GM23338 (cell line): ENCODE measurements at regions not wholly inside any gene's neighbourhood (a gene's known extent, or its start where the extent isn't known, plus 50 kb on each side); places are given as distances from the start of the nearest gene placed in this dataset.

Source experiments
- ATAC-seq: fragments of 200-7000 bp; cut with Tn5 transposase; 3 replicates; pipeline ENCODE4 v1.9.1; 2020
- DNase-seq: peaks from one replicate; pipeline ENCODE4 v3.0.0-alpha.2; 2015; ENCODE audit warnings: low spot score
- H2AFZ ChIP-seq: fragments of 200-600 bp; sonication (generic); 2 replicates; pipeline ENCODE4 v1.8.0; 2016; ENCODE audit warnings: antibody characterized with exemption, mild to moderate bottlenecking, moderate library complexity
- H3F3A ChIP-seq: fragments of 200-600 bp; sonication (generic); replicated peaks from 2 replicates; pipeline ENCODE4 v1.8.0; 2017; ENCODE audit warnings: antibody characterized with exemption, mixed run types, low read depth
- H3K27ac ChIP-seq: fragments of 200-600 bp; sonication (generic); 2 replicates; pipeline ENCODE4 v1.6.1; 2016; ENCODE audit warnings: low read depth
- H3K27me3 ChIP-seq: fragments of 200-600 bp; sonication (generic); 2 replicates; pipeline ENCODE4 v1.8.0; 2016; ENCODE audit warnings: mild to moderate bottlenecking, mixed run types, moderate library complexity; ENCODE audit not compliant: insufficient read depth
- H3K36me3 ChIP-seq: fragments of 200-600 bp; sonication (generic); 2 replicates; pipeline ENCODE4 v1.8.0; 2016; ENCODE audit warnings: mild to moderate bottlenecking; ENCODE audit not compliant: insufficient read depth
- H3K4me1 ChIP-seq: fragments of 200-600 bp; sonication (generic); 2 replicates; pipeline ENCODE4 v1.8.0; 2016; ENCODE audit warnings: mild to moderate bottlenecking, moderate library complexity; ENCODE audit not compliant: insufficient read depth
- H3K4me2 ChIP-seq: fragments of 200-600 bp; sonication (generic); 2 replicates; pipeline ENCODE4 v1.7.1; 2017; ENCODE audit warnings: mixed run types
- H3K4me3 ChIP-seq: fragments of 200-600 bp; sonication (generic); 2 replicates; pipeline ENCODE4 v1.6.1; 2016; ENCODE audit warnings: mixed run types
- H3K79me2 ChIP-seq: fragments of 200-600 bp; sonication (generic); replicated peaks from 2 replicates; pipeline ENCODE4 v1.8.0; 2017; ENCODE audit warnings: mild to moderate bottlenecking; ENCODE audit not compliant: insufficient read depth
- H3K9me2 ChIP-seq: fragments of 200-600 bp; sonication (generic); 2 replicates; pipeline ENCODE4 v1.8.0; 2017; ENCODE audit not compliant: insufficient read depth
- H4K20me1 ChIP-seq: fragments of 200-600 bp; sonication (generic); replicated peaks from 2 replicates; pipeline ENCODE4 v1.8.0; 2017; ENCODE audit warnings: mild to moderate bottlenecking; ENCODE audit not compliant: insufficient read depth
- H3K27ac Mint-ChIP-seq: 2 replicates; pipeline ENCODE4 v1.8.0; 2020; ENCODE audit warnings: inconsistent platforms, mild to moderate bottlenecking, moderate library complexity, mixed read lengths
- H3K27me3 Mint-ChIP-seq: 3 replicates; pipeline ENCODE4 v1.8.0; 2022; ENCODE audit warnings: low read depth, mild to moderate bottlenecking, moderate library complexity, mixed read lengths, inconsistent platforms; ENCODE audit not compliant: insufficient read depth, poor library complexity
- H3K36me3 Mint-ChIP-seq: 3 replicates; pipeline ENCODE4 v1.8.0; 2021; ENCODE audit warnings: low read depth, mild to moderate bottlenecking, inconsistent platforms, moderate library complexity, mixed read lengths
- H3K4me1 Mint-ChIP-seq: 3 replicates; pipeline ENCODE4 v1.8.0; 2020; ENCODE audit warnings: mild to moderate bottlenecking, inconsistent platforms, mixed read lengths
- H3K4me3 Mint-ChIP-seq: 3 replicates; pipeline ENCODE4 v1.8.0; 2021; ENCODE audit warnings: moderate library complexity, mild to moderate bottlenecking, inconsistent platforms, mixed read lengths
- H3K9me3 Mint-ChIP-seq: 3 replicates; pipeline ENCODE4 v1.8.0; 2020; ENCODE audit warnings: moderate library complexity, mild to moderate bottlenecking, inconsistent platforms, mixed read lengths
- CREB1 ChIP-seq: fragments of 250-450 bp; sonication (Bioruptor Pico); IDR thresholded peaks from 2 replicates; pipeline ENCODE4 v1.5.0; 2020; ENCODE audit warnings: low read depth, mild to moderate bottlenecking, moderate library complexity
- CTCF ChIP-seq, 2 experiments: fragments of 200-600 bp in 1 of 2; sonication (generic) in 1 of 2; conservative IDR thresholded peaks; 2 replicates each; pipeline versions ENCODE4 v1.5.1 to v1.6.1; 2016 to 2017; ENCODE audit warnings: antibody characterized with exemption in 2 of 2, low read depth in 2 of 2, mild to moderate bottlenecking in 2 of 2, moderate library complexity in 1 of 2
- ETS1 ChIP-seq: IDR thresholded peaks from 2 replicates; pipeline ENCODE4 v1.6.1; 2016; ENCODE audit warnings: antibody characterized with exemption
- EZH2 ChIP-seq: fragments of 200-600 bp; sonication (generic); IDR thresholded peaks from one replicate; pipeline ENCODE4 v1.8.0; 2017; ENCODE audit warnings: antibody characterized with exemption, mild to moderate bottlenecking, low read depth; ENCODE audit not compliant: unreplicated experiment
- EZH2phosphoT487 ChIP-seq: fragments of 200-600 bp; sonication (generic); IDR thresholded peaks from one replicate; pipeline ENCODE4 v1.8.1; 2018; ENCODE audit warnings: antibody characterized with exemption; ENCODE audit not compliant: unreplicated experiment
- JUNB ChIP-seq: IDR thresholded peaks from one replicate; pipeline ENCODE4 v1.6.1; 2016; ENCODE audit warnings: antibody characterized with exemption; ENCODE audit not compliant: unreplicated experiment
- NANOG ChIP-seq: IDR thresholded peaks from 2 replicates; pipeline ENCODE4 v1.6.1; 2016; ENCODE audit warnings: antibody characterized with exemption, borderline replicate concordance
- POLR2AphosphoS5 ChIP-seq: IDR thresholded peaks from 2 replicates; pipeline ENCODE4 v1.6.1; 2016; ENCODE audit warnings: antibody characterized with exemption, low read depth
- REST ChIP-seq: IDR thresholded peaks from one replicate; pipeline ENCODE4 v1.6.1; 2018; ENCODE audit warnings: antibody characterized with exemption; ENCODE audit not compliant: unreplicated experiment
- STAT1 ChIP-seq: IDR thresholded peaks from one replicate; pipeline ENCODE4 v1.6.1; 2016; ENCODE audit warnings: antibody characterized with exemption; ENCODE audit not compliant: unreplicated experiment
- ZNF114 ChIP-seq: fragments of 250-450 bp; sonication (Bioruptor Pico); IDR thresholded peaks from 2 replicates; pipeline ENCODE4 v1.5.0; 2020; ENCODE audit warnings: mild to moderate bottlenecking, moderate library complexity
- ZNF331 ChIP-seq: fragments of 250-450 bp; sonication (Bioruptor Pico); IDR thresholded peaks from 2 replicates; pipeline ENCODE4 v1.5.0; 2020; ENCODE audit warnings: low read depth, mild to moderate bottlenecking, moderate library complexity
- ZNF462 ChIP-seq: fragments of 250-450 bp; sonication (Bioruptor Pico); IDR thresholded peaks from 2 replicates; pipeline ENCODE4 v1.5.0; 2020; ENCODE audit warnings: mild to moderate bottlenecking, moderate library complexity

- Mint-ChIP-seq H3K27ac (no peak overlapping the region), H3K4me3 (no peak overlapping the region), H3K27me3 (no peaks in the 10 kb centered on the region), H3K36me3 (peaks cover 2% of the 10 kb centered on the region; the same call in 1 of the 3 replicates), H3K9me3 (peaks cover 42% of the 10 kb centered on the region), H3K4me1 (peaks cover 17% of the 10 kb centered on the region)
- DNase-seq (no peak), ATAC-seq (no peak)
- Histone ChIP-seq H3F3A (no peaks in the 10 kb centered on the region), H3K27me3 (no peaks in the 10 kb centered on the region), H3K79me2 (no peaks in the 10 kb centered on the region), H3K9me2 (no peaks in the 10 kb centered on the region; the same call in 1 of the 2 replicates), H3K27ac (no peak overlapping the region), H3K36me3 (no peaks in the 10 kb centered on the region; the same call in 1 of the 2 replicates), H3K4me3 (no peak overlapping the region), H2AFZ (no peak overlapping the region), H3K4me2 (no peak overlapping the region), H3K4me1 (no peaks in the 10 kb centered on the region), H4K20me1 (no peaks in the 10 kb centered on the region)
- TF ChIP-seq NANOG = no peak
- no peak for TF ChIP-seq ZNF114 (CRISPR knock-in tag)
- TF ChIP-seq ZNF462 (CRISPR knock-in tag) = no peak
- TF ChIP-seq EZH2phosphoT487 = no peak
- TF ChIP-seq STAT1 = no peak
- no peak for TF ChIP-seq REST
- TF ChIP-seq JUNB = no peak
- no peak for TF ChIP-seq CTCF (conservative IDR thresholded peaks at IDR 0.05; ENCODE audit: low read depth in 2 of 2)
- no peak for TF ChIP-seq POLR2AphosphoS5
- TF ChIP-seq CREB1 (CRISPR knock-in tag) = no peak
- TF ChIP-seq ZNF331 = no peak
- no peak for TF ChIP-seq ETS1
- no peak for TF ChIP-seq EZH2
These were observed 250.0 kb downstream of the SOX11 start for GRCh38 chr2:5942204-5942603.
